ENCODE measurements at regions not wholly inside any gene's neighbourhood (a gene's known extent, or its start where the extent isn't known, plus 50 kb on each side); places are given as distances from the start of the nearest gene placed in this dataset.
A peak's percentile ranks its signal among the peaks of the same experiment; 100 is the strongest.

DNA sequence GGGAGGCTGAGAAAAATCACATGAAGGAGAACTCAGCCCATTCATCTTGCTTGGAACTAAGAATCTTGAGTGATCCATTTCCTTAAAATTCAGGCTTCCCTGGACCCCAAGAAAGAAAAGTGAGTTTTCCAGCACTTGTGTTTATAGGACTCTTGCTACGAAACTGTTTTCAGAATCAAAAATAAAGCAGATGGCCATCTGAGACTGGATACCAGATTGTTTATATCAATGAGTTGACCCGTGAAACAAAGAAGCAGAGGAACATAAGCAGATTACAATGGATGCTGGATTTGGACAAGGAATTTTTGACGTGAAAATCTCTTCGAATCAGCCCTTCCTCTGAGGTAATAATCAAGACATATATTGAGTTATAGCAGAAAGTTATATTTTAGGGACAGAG is 223.2 kb downstream of the SYK start:
- no peak for DNase-seq

GRCh38 chr9:91025856-91026255 is 224.2 kb downstream of the SYK start:
- no peak for DNase-seq

GRCh38 chr9:91026266-91026665 is 224.6 kb downstream of the SYK start:
- no peak for DNase-seq

DNA sequence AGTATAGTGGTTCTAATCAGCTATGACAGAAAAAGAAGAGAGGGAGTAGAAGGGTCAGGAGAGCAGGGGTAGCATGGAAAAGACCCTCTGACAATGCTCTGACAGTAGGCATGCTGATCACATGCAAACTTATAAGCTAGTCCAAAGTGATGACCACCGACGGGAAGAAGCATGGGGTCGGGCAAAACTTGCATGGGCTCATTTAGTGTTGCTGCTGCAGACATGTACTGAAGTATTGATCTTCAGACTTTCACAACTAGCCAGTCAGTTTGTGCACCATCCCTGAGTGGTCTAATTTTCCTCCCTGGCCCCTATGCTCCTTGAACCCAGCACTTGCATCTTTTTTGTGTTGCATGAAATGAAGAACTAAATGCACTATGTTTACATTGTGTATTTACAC is 225.4 kb downstream of the SYK start:
- no peak for DNase-seq

DNA sequence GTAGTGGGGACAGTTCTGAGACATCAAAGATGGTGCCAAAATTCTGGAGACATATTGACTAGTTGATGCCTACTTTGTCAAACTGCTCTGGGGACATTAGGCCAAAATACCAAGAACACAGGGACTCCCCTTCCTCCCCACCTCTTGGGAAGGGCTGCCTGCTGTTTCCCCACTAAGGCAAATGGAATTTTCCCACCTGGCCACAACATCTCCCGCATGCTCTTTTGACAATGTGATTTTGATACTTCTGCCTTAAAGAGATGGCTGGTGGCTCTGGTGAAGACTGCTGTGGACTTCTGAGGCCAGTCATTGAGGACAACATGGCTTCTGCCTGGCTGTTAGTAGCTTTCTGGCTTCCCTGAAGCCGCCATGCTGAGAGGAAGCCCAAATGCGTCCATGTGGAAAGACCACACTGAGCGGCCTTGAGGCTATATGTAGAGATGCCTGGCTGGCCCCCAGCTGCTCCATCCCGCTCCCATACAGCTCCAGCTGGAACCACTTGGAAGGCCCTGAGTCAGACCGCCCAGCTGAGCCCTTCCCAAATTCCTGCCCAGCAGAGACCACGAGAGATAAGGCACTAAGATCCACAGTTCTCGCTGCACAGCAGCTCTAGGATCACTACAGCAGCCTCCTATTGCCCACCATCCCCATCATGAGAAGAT is 226.7 kb downstream of the SYK start:
- no peak for DNase-seq

GRCh38 chr9:91029650-91030361 is 228.2 kb downstream of the SYK start:
- no peak for DNase-seq

- DNase-seq = no peak
Measured at GRCh38 chr9:91032121-91032531, 230.5 kb downstream of the SYK start.

DNA sequence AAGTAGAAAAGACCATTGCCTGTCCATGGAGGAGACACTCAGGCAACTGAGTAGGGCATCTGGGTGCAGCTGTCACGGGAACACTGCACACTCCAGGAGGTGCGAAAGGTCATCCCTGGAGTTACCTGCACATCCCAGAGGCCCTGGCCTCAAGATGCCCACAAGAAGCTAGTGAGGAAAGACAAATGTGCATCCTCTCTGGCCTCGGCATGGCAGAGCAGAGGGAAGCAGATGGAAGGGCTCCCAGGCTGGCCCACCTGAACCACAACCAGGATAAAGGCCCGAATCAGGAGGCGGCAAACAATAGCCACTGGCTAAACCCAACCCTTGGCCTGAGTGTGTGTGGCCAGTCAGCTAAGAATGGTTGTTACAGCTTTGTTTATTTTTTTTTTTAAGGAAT is 231.7 kb downstream of the SYK start:
- no peak for DNase-seq

DNA sequence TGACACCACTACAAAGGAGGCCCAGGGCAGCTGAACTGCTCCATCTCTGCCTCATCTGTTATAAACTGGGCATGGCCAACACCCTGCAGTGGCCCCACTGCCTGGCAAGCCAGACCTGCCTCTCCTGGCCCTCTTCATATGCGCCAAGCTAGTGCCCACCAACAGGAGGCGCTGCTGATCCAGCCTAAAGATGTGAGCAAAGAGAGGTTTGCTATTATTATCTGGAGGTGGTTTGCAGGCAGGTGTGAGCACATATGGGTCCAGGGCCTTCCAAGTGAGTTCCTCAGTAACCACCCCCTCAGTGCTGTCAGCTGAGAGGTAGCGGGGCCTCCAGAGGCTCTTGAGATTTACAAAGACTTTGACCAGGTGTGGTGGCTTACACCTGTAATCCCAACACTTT is 232.2 kb downstream of the SYK start:
- DNase-seq = peak; percentile 36 to 81 (median 52)

DNA sequence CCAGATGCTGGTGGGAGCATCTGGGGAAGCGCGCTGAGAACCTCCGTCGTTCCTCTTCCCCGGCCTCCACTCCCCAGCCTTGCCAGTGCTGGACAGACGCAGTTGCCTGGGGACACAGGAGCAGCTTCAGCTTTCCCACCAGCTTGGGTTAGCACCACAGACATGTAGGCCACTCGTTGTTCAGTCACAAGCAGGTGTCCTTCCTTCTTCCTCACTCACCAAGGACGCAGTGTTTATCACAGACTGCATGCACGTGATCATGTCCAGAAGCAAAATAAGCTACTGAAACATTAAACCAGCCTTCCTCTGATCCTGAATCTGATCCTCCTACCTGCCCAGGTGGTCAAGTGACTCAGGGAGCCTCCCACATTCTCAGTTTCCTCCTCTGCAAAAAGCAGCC is 232.9 kb downstream of the SYK start:
- DNase-seq = no peak

- no peak for DNase-seq
Measured at GRCh38 chr9:91034976-91035824, 233.6 kb downstream of the SYK start.

GRCh38 chr9:91035825-91036208 is 234.2 kb downstream of the SYK start:
- no peak for DNase-seq

DNA sequence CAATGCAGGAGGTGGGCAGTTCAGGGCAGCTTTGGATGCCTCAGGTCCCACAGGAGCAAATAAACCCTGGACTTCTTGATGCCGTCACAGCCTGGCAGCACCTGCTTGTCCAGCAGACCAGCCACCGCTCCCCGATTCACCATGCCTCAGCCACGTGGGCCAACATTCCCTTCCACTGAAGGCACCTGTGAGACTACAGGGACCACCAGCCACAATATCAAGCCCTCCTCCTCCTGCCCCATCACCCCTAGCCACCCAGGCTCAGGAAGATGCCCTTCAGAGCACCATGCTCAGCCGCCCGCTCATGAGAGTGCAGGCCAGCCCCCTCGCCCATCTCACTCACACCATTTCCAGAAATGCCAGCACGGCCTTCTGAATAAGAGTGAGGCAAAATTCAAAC is 234.7 kb downstream of the SYK start:
- no peak for DNase-seq

- DNase-seq = peak in 4 of 5 experiments; percentile 18 to 97 (median 40)
Measured at GRCh38 chr9:91036826-91037510, 235.3 kb downstream of the SYK start.

DNA sequence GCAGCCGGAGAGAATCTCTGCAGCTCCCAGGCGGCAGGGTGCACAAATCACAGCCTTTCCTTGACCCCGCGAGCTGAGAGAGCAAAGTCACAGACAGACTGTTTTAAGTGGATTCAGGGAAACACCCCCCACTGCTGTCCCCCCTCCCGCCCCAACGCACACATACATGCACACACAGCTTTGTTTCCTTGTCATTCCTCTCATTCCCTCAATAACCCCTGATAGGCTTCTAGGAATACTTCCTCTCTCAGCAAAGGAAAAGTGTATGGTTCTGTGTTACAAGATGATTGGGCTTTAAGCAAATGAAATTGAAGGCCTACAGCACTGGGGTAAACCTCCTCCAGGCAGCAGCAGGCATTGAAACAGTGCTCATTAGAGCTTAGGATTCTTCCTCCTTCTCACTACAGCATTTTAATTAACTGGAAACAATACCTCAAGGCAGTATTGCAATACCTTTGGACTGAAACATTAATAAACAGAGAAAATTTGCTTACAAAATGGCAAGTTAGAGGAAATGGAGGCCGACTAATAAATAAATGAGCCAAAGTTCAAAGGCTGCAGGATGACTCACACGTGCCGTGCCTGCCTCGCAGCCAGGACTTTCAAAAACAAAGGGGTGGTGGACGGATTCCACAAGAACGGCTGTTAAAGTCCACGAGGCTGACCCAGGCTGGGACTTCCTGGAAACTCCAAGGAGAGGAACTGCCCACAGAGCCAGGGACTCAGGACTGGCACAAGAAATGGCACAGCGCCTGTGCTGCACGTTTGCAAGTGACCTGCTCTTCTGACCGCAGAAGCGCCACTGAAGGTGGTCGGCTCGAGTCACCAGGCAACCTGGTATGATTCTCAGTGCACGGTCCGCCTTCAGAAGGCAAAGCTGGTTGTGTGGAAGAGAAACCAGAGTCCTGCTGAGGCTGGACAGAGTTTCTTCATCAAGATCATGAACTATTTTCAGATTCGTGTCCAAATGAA is 236.2 kb downstream of the SYK start:
- peak in 1 of 5 experiments; percentile 49 for DNase-seq

DNA sequence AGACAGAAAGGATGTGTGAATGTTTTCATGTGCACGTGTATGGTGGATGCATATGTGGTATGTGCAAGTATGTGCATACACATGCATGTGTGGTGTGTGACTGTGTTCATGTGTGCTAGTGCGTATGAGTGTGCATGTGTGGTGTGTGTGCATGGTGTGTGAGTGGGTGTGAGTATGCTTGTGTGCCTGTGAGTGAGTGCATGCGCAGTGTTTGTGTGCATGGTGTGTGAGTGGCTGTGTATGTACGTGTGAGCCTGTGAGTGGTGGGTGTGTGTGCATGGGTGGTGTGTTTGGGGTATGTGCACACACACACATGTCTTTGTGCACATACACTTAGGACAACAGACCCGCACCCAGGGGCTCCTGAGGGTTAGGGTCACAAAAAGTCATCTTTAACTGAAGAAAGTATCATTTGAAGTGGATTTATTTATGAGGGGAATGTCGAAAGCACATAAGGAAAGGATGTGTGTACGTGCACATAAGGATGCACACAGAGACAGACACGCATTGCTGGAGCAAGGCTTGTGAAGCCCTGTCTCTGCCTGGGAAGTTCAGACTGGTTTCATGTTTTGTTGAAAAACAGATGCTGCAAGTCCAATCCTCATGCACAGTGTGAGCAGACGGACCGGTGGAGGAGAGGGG is 237.0 kb downstream of the SYK start:
- peak in 1 of 5 experiments; percentile 36 for DNase-seq

GRCh38 chr9:91039125-91039834 is 237.7 kb downstream of the SYK start:
- no peak for DNase-seq

DNA sequence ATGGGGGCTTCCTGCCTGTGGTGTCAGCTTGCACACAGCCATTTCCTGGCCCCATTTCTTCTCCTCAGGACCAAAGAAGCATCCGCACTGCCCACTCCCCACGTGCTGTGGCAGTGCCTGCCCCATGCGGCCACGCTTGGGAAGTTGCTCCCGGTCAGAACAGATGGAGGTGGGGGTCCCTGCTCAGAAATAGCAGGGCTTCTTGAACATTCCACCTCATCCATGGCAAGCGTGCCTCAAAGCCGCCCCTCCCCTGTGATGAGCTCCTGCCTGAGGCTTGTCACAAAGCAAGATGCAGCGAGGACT is 238.2 kb downstream of the SYK start:
- no peak for DNase-seq

DNA sequence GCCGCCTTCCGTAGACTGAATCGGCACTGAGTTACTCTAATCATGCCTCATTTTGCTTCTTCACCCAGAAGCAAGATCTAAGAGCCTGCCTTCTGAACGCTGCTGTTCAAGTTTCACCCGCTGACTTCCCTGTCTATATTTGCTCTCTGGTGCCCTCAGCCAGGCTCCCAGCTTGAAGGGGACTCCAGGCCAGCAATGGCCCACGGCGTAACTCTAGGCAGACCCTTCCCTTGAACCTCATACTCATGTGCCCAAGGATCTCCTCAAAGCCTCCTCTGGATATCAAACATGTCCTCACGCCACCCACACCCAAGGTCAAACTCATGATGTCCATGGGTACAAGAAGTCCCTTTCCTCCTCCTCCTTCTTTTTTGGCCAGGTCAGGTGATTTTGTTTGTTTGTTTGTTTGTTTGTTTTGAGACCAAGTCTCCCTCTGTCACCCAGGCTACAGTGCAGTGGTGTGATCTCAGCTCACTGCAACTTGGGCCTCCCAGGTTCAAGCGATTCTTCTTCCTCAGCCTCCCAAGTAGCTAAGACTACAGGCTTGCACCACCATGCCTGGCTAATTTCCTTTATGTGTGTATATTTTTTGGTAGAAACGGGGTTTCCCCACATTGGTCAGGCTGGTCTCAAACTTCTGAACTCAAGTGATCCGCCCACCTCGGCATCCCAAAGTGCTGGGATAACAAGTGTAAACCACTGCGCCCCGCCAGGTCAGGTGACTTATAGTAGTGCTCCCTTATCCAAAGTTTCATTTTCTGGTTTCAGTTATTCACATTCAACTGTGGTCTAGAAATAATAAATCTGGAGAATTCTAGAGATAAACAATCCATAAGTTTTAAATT is 239.0 kb downstream of the SYK start:
- DNase-seq = no peak

DNA sequence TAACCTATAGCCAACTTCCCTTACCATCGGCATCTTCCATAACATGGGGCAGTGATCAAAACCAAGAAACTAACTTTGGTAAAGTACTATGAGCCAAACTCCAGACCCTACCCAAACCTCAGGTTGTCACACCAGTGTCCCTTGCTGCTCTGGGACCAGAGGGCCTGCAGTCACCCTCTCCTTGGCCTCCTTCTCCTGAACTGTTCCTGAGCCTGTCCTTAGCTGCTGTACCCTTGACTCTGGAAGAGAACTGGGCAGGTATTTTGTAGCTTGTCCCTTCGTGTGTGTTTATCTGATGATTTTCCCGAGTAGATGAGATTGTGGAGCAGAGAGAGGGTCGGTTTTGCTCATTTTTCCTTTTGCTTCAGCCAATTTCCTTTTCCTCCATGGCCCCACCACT is 240.4 kb downstream of the SYK start:
- DNase-seq = no peak

Data from T-helper 2 cell (primary cell).